ENCODE measurements at regions not wholly inside any gene's neighbourhood (a gene's known extent, or its start where the extent isn't known, plus 50 kb on each side); places are given as distances from the start of the nearest gene placed in this dataset.
"Not testable (repeated sequence)": the region's sequence is repeated elsewhere in the genome, so short reads cannot be mapped to it uniquely, and the experiment has no call there.

DNA sequence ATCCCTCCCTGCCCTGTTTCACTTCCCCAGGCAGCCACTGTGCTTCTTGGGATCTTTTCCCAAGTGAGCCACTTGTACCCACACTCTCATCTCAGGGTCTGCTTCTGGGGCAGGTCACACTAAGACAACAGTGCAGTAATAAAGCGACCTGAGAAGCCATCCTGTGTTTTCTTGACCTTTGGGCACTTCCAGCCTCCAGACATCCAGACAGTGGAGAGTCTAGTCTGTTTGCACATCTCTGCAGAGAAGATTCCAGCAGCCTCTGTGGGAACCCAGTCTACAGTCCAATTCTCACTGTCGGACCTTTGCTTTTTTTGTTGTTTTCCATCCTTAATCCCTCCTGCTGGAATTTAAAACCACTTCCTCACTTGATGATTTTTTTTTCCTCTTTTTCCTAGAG, 50.3 kb upstream of the ATP6AP2 start:
- no peak for DNase-seq

GRCh38 chrX:40527543-40527942, 53.2 kb upstream of the ATP6AP2 start:
- no peak for DNase-seq

- DNase-seq = no peak
These were observed 54.4 kb upstream of the ATP6AP2 start for GRCh38 chrX:40526412-40526811.

- DNase-seq = not testable (repeated sequence)
These were observed 54.9 kb upstream of the ATP6AP2 start for GRCh38 chrX:40525901-40526300.

DNA sequence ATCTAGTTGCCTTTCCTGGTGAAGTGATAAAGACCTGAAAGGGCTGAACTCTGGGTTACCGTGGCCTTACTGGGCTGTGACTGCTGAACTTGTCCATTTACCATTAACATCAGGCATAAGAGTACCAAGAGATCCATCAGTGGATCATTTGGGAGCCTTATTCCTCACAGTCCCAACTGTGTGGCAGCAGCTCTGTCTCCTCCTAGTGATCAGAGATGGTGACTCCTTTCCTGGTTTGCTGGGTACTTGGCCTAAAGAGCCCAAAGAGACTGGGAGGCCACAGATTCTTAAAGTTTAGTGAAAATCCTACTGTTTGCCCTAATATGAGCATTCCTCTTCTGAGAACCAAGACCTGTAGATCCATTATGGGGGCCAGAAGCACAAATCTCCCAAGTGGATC, 56.3 kb upstream of the ATP6AP2 start:
- DNase-seq = no peak

GRCh38 chrX:40523852-40524251, 56.9 kb upstream of the ATP6AP2 start:
- no peak for DNase-seq

- DNase-seq = no peak
These were observed 58.8 kb upstream of the ATP6AP2 start for GRCh38 chrX:40521868-40522450.

GRCh38 chrX:40514376-40514775, 66.4 kb upstream of the ATP6AP2 start:
- DNase-seq = no peak

DNA sequence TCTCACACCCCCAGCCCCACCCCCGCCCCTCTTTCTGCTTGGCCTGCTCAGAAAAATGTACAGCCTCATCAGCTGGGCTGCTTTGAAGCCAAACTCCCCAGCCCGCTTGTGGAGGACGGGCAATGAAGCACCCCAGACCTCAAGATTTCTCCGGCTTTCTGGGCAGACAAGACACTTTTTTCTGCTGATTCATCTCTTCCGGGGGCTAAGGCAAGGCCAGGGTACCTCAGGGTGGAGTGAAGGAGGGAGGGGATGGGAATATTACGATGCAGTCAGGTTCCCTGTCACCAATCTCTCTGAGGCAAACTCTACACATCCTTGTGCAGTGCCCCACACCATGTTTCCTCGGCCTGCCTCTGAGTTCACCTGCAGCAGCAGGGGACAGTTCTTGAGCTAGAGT, 66.9 kb upstream of the ATP6AP2 start:
- DNase-seq = no peak

DNA sequence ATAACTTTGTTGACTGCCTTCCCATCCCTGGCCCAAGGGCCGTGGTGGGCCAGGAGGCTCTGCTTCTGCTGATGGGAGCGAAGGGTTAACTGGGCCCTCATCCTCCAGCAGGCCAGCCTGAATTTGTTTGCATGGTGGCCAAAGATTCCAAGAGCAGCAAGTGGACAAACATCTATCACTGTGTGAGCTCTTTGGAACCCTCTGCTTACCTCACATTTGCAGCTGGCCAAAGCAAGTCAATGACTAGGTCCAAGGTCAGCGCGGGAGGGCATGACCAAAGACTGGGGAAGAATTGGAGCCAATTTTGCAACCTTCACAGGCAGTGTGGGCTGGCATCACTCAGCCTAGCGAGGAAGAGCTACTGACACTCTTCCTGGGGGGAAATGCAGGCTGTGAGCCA, 67.8 kb upstream of the ATP6AP2 start:
- DNase-seq = no peak

GRCh38 chrX:40511258-40511657, 69.5 kb upstream of the ATP6AP2 start:
- DNase-seq = no peak

DNA sequence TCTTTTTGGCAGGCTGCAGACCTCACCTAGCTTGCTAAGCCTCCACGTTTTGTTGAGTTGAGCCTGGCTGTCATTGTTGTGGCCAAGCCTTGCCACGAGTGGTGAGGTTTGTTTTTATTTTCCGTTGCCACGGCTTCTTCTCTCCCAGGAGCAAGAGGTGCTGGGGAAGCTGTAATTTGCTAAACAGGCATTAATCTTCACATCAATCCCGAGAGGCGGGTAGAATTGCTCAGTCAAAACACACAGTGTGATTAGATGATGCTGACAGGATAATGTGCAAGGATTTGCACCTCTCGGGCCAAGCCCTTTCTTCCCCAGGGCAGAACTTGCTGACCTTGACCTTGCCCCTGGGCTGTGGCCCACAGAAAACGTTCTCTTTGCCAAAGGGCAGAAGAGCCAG, 72.2 kb upstream of the ATP6AP2 start:
- no peak for DNase-seq

GRCh38 chrX:40506201-40506985, 74.4 kb upstream of the ATP6AP2 start:
- DNase-seq = peak; percentile 67

DNA sequence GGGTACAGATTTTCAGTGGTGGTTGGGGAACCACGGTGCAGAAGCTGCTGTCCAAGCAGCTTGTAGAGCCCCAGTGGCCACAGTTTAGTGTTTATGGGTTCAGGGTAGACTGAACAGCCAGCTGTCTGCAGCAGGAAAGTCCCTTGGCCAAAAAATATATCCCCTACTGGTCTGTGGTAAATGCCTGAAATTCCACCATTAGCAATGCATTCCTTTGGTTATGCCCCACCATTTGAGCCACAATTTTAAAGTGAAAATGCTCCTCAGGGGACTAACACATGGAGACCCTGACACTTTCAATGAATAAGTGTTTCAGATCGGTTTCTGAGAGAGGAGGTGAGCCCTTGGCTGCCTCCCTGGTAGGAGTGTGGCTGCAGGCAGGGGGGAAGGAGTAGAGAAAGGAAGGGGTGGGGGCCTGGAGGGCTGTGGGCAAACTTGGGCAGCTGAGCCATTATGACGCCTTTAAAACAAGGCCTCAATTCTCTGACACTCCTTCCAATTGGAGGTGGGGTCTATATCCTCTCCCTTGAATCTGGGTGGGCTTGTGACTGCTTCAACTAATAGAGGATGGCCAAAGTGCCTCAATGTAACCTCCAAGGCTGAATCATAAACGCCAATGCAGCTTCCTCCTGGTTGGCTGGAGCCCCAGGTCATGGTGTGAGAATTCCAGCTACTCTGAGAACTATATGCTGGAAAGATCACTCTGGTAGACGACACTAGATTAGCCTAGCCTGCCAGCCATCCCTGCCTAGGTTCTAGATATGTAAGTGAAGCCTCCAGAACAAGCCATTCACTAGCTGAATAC, 75.8 kb upstream of the ATP6AP2 start:
- peak; percentile 91 for DNase-seq

- DNase-seq = no peak
These were observed 77.7 kb upstream of the ATP6AP2 start for GRCh38 chrX:40503094-40503493.

GRCh38 chrX:40502688-40503087, 78.1 kb upstream of the ATP6AP2 start:
- no peak for DNase-seq

DNA sequence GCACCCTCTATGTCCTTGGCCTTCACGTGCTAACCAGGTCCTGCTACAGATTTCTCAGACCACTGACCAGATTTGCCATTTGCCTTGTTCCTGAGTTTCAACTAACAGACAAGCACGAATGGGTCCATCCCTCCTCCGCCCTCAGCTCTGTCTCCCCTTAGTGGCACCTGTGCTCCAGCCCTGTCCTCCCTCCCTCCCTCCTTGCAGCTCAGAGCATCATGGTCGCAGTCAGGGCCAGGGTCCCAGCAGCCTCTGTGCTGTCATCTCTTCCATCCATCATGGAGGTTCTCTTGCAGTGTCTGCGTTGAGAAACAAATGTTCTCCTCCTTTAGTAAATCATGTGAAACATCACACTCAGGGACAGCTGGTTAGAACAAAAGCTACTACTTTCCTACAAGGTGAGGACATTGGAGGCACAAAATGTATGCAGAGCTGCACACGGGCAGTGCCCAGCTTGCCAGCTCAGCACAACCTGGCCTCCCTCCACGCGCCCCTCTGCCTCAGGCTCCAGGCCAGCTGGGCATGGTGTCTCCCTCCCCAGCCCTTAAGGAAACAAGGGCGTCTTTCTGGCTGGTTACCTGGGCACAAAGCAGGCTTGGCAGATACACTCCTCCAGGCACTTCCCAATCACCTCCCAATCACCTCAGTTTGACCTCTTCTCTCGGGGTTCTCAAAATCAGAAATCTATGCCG, 79.5 kb upstream of the ATP6AP2 start:
- no peak for DNase-seq

DNA sequence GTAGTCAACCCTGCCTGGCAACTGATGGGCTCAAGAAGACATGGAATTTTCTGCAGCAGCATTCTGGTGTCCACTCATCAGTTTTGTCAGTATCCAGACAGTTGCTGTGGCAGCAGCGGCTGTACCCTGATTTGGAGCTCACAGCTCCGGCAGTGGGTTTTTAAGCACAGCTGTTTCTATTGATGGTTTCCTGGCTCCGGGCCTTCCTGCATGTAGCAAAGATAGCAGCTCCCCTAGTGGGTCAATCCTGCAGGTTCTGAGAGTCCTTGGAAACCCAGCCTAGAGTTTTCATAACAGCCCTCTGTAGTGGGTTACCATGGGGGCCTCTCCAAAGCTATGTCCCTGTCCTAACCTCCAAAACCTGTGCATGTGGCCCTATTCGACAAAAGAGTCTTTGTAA, 84.0 kb upstream of the ATP6AP2 start:
- peak; percentile 33 for DNase-seq

DNA sequence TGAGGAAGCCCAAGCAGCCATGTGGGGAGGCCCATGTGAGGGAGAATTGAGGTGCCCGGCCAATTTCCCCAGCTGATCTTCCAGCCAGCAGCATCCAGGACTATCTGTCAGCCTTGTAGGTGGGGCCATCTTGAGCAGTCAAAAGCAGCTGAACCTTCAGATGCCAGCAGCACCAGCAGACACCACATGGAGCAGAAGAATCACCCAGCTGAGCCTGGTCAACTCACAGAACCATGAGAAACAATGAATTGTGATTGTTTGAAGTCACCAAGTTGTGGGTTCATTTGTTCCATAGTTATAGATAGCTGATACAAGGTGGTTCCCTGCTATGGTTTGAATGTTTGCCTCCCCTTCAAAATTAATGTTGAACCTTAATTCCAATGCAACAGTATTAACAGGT, 85.1 kb upstream of the ATP6AP2 start:
- DNase-seq = no peak

- DNase-seq = no peak
These were observed 86.8 kb upstream of the ATP6AP2 start for GRCh38 chrX:40494005-40494404.

DNA sequence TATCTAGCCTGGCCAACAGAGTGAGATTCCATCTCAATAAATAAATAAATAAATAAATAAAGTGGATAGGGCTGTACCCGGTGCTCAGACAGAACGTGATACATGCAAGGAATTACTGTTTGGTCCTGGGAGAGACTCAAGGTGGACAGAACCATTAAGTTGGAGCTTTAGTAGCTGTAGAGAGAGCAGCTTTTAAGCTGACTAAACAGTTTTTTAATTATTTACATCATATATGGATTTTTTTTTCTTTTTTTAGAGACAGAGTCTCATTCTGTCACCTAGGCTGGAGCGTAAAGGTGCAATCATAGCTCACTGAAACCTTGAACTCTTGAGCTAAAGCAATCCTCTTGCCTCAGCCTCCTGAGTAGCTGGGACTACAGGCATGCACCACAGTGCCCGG, 92.5 kb upstream of the ATP6AP2 start:
- no peak for DNase-seq

DNA sequence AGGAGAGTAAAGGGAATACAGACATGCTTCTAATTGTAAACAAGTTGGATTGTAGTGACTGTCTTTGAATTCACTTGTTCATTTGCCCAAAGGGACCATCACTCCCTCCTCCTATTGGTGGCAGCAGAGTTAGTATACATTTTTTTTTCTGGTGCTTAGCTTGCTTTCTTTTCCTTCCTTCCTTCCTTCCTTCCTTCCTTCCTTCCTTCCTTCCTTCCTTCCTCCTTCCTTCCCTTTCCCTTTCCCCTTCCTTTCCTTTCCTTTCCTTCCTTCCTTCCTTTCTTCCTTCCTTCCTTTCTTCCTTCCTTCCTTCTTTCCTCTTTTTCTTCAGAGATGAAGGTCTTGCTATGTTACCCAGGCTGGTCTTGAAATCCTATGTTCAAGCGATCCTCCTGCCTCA, 94.8 kb upstream of the ATP6AP2 start:
- no peak for DNase-seq

DNA sequence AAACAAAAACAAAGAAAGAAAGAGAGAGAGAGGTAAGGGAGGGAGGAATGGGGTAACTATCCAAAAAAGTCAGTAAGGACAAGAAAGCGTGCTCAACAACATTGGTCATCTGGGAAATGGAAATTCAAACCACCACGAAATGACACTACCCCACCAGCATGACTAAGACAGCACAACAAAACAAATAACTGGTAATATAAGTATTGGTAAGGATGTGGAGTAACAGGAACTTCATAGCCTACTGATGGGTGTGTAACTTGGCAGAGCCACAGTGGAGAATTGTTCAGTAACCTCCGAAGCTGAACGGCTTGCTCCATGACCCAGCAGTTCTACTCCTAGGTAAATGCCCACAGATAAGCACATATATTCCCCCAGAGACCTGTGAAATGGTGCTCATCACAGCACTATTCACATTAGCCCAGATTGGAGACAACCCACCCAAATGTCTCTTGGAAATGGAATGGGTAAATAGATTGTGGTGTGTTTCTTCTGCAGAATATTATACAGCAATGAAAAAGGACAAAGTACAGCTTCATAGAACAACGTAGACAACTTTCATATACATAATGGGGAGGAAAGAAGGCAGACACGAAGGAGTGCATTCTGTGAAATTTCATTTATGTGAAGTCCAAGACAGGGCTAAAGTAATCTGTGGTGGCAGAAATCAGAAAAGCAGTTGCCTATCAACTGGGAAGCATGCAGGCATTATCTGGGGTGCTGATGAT, 95.5 kb upstream of the ATP6AP2 start:
- no peak for DNase-seq
